SK-N-SH treated with all-trans-retinoic acid at 6 μM for 48 hours (cell line): ENCODE measurements at regions not wholly inside any gene's neighbourhood (a gene's known extent, or its start where the extent isn't known, plus 50 kb on each side); places are given as distances from the start of the nearest gene placed in this dataset.

Source experiments
- ATAC-seq: fragments of 200-7000 bp; cut with Tn5 transposase; 3 replicates; pipeline ENCODE4 v1.9.1; 2020; ENCODE audit warnings: mild to moderate bottlenecking, moderate library complexity
- BACH2 ChIP-seq: fragments of 250-450 bp; sonication (Bioruptor Pico); IDR thresholded peaks from 2 replicates; pipeline ENCODE4 v1.9.0; 2021; ENCODE audit warnings: mild to moderate bottlenecking, borderline replicate concordance
- CREB5 ChIP-seq: fragments of 250-450 bp; sonication (Bioruptor Pico); IDR thresholded peaks from 2 replicates; pipeline ENCODE4 v1.5.1; 2020; ENCODE audit warnings: low read depth, mild to moderate bottlenecking, moderate library complexity
- CSDC2 ChIP-seq: fragments of 250-450 bp; sonication (Bioruptor Pico); IDR thresholded peaks from 2 replicates; pipeline ENCODE4 v1.5.0; 2020; ENCODE audit warnings: mild to moderate bottlenecking, moderate library complexity
- ESRRG ChIP-seq: fragments of 250-450 bp; sonication (Bioruptor Pico); IDR thresholded peaks from 2 replicates; pipeline ENCODE4 v1.6.1; 2021; ENCODE audit warnings: mild to moderate bottlenecking
- GLIS3 ChIP-seq: fragments of 250-450 bp; sonication (Bioruptor Pico); IDR thresholded peaks from 2 replicates; pipeline ENCODE4 v1.5.0; 2020; ENCODE audit warnings: mild to moderate bottlenecking, moderate library complexity
- ISL1 ChIP-seq: fragments of 250-450 bp; sonication (Bioruptor Pico); IDR thresholded peaks from 2 replicates; pipeline ENCODE4 v2.1.2; 2022; ENCODE audit warnings: mild to moderate bottlenecking, moderate library complexity
- OSR1 ChIP-seq: fragments of 250-450 bp; sonication (Bioruptor Pico); IDR thresholded peaks from 2 replicates; pipeline ENCODE4 v1.8.0; 2022; ENCODE audit warnings: moderate library complexity, mild to moderate bottlenecking, inconsistent platforms
- PPARA ChIP-seq: fragments of 250-450 bp; sonication (Bioruptor Pico); IDR thresholded peaks from 2 replicates; pipeline ENCODE4 v1.5.0; 2020; ENCODE audit warnings: mild to moderate bottlenecking, borderline replicate concordance
- RARB ChIP-seq: fragments of 250-450 bp; sonication (Bioruptor Pico); IDR thresholded peaks from 2 replicates; pipeline ENCODE4 v1.8.0; 2021; ENCODE audit warnings: mild to moderate bottlenecking, moderate library complexity
- SNAI2 ChIP-seq: fragments of 250-450 bp; sonication (Bioruptor Pico); IDR thresholded peaks from 2 replicates; pipeline ENCODE4 v1.5.0; 2020; ENCODE audit warnings: mild to moderate bottlenecking, moderate library complexity
- TCF4 ChIP-seq: fragments of 250-450 bp; sonication (Bioruptor Pico); IDR thresholded peaks from 2 replicates; pipeline ENCODE4 v1.8.0; 2021; ENCODE audit warnings: mild to moderate bottlenecking, moderate library complexity, borderline replicate concordance
- TSHZ2 ChIP-seq: fragments of 250-450 bp; sonication (Bioruptor Pico); IDR thresholded peaks from 2 replicates; pipeline ENCODE4 v1.5.0; 2020; ENCODE audit warnings: mild to moderate bottlenecking, moderate library complexity
- ZC3H10 ChIP-seq: fragments of 250-450 bp; sonication (Bioruptor Pico); IDR thresholded peaks from 2 replicates; pipeline ENCODE4 v1.5.1; 2021; ENCODE audit warnings: mild to moderate bottlenecking, moderate library complexity
- ZFP3 ChIP-seq: fragments of 250-450 bp; sonication (Bioruptor Pico); IDR thresholded peaks from 2 replicates; pipeline ENCODE4 v1.5.0; 2020; ENCODE audit warnings: mild to moderate bottlenecking, moderate library complexity
- ZNF8 ChIP-seq: fragments of 450-650 bp; formaldehyde crosslinking; IDR thresholded peaks from 2 replicates; pipeline ENCODE4 v1.5.0; 2020; ENCODE audit warnings: mild to moderate bottlenecking, moderate library complexity
- TF ChIP-seq, protein P1 (sequence below): fragments of 250-450 bp; sonication (Bioruptor Pico); IDR thresholded peaks from 2 replicates; pipeline ENCODE4 v1.5.1; 2021; ENCODE audit warnings: mild to moderate bottlenecking, moderate library complexity
- TF ChIP-seq, protein P2 (sequence below): fragments of 250-450 bp; sonication (Bioruptor Pico); IDR thresholded peaks from 2 replicates; pipeline ENCODE4 v1.8.0; 2021; ENCODE audit warnings: low read depth, mild to moderate bottlenecking, moderate library complexity, borderline replicate concordance
- TF ChIP-seq, protein P3 (sequence below): fragments of 250-450 bp; sonication (Bioruptor Pico); IDR thresholded peaks from 2 replicates; pipeline ENCODE4 v1.8.0; 2020; ENCODE audit warnings: mild to moderate bottlenecking, moderate library complexity, borderline replicate concordance

GRCh38 chrX:18102006-18102405 lies 118.7 kb downstream of the BEND2 start:
- no peak for ATAC-seq
- TF ChIP-seq CREB5 (CRISPR knock-in tag) = no peak
- TF ChIP-seq, protein P1, sequence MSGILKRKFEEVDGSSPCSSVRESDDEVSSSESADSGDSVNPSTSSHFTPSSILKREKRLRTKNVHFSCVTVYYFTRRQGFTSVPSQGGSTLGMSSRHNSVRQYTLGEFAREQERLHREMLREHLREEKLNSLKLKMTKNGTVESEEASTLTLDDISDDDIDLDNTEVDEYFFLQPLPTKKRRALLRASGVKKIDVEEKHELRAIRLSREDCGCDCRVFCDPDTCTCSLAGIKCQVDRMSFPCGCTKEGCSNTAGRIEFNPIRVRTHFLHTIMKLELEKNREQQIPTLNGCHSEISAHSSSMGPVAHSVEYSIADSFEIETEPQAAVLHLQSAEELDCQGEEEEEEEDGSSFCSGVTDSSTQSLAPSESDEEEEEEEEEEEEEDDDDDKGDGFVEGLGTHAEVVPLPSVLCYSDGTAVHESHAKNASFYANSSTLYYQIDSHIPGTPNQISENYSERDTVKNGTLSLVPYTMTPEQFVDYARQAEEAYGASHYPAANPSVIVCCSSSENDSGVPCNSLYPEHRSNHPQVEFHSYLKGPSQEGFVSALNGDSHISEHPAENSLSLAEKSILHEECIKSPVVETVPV = no peak
- TF ChIP-seq ZFP3 (CRISPR knock-in tag) = no peak
- no peak for TF ChIP-seq BACH2 (CRISPR knock-in tag)
- TF ChIP-seq ESRRG = no peak
- TF ChIP-seq ISL1 (CRISPR knock-in tag) = no peak
- TF ChIP-seq CSDC2 = no peak
- TF ChIP-seq ZC3H10 (CRISPR knock-in tag) = no peak
- no peak for TF ChIP-seq GLIS3
- TF ChIP-seq ZNF8 (CRISPR knock-in tag) = no peak
- no peak for TF ChIP-seq RARB
- no peak for TF ChIP-seq PPARA
- TF ChIP-seq OSR1 (CRISPR knock-in tag) = no peak
- TF ChIP-seq, protein P2, sequence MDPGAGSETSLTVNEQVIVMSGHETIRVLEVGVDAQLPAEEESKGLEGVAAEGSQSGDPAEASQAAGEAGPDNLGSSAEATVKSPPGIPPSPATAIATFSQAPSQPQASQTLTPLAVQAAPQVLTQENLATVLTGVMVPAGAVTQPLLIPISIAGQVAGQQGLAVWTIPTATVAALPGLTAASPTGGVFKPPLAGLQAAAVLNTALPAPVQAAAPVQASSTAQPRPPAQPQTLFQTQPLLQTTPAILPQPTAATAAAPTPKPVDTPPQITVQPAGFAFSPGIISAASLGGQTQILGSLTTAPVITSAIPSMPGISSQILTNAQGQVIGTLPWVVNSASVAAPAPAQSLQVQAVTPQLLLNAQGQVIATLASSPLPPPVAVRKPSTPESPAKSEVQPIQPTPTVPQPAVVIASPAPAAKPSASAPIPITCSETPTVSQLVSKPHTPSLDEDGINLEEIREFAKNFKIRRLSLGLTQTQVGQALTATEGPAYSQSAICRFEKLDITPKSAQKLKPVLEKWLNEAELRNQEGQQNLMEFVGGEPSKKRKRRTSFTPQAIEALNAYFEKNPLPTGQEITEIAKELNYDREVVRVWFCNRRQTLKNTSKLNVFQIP = no peak

- ATAC-seq = no peak
- TF ChIP-seq ZC3H10 (CRISPR knock-in tag) (no peak), TCF4 (CRISPR knock-in tag) (no peak), CREB5 (CRISPR knock-in tag) (no peak), ISL1 (CRISPR knock-in tag) (no peak), SNAI2 (CRISPR knock-in tag) (no peak), OSR1 (CRISPR knock-in tag) (no peak), PPARA (no peak), TSHZ2 (no peak), ESRRG (no peak)
- TF ChIP-seq, protein P2 = no peak
- TF ChIP-seq, protein P1 = no peak
- TF ChIP-seq, protein P3, sequence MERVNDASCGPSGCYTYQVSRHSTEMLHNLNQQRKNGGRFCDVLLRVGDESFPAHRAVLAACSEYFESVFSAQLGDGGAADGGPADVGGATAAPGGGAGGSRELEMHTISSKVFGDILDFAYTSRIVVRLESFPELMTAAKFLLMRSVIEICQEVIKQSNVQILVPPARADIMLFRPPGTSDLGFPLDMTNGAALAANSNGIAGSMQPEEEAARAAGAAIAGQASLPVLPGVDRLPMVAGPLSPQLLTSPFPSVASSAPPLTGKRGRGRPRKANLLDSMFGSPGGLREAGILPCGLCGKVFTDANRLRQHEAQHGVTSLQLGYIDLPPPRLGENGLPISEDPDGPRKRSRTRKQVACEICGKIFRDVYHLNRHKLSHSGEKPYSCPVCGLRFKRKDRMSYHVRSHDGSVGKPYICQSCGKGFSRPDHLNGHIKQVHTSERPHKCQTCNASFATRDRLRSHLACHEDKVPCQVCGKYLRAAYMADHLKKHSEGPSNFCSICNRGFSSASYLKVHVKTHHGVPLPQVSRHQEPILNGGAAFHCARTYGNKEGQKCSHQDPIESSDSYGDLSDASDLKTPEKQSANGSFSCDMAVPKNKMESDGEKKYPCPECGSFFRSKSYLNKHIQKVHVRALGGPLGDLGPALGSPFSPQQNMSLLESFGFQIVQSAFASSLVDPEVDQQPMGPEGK (CRISPR knock-in tag) = no peak
Observed at GRCh38 chrX:18101087-18101486, 119.6 kb downstream of the BEND2 start.
